ENCODE measurements at regions not wholly inside any gene's neighbourhood (a gene's known extent, or its start where the extent isn't known, plus 50 kb on each side); places are given as distances from the start of the nearest gene placed in this dataset.

GRCh38 chr6:157772820-157773219 is 50.2 kb upstream of the SNX9 start:
- no peaks in the 10 kb centered on the region for H3K9me3 ChIP-seq (ENCODE audit: low read depth, low read length, poor library complexity, severe bottlenecking)
- intact Hi-C loops (cut with micrococcal nuclease; ENCODE audit: unreplicated experiment) = no loop called here
- no peaks in the 10 kb centered on the region for H3K36me3 ChIP-seq (ENCODE audit: insufficient read depth, low read length, poor library complexity, severe bottlenecking)
- H3K27me3 ChIP-seq (replicated peaks; ENCODE audit: insufficient read depth, low read depth, low read length, poor library complexity) = no peaks in the 10 kb centered on the region
- ChIA-PET POLR2A (ENCODE audit: low non-redundant PET) (no interaction called here), CTCF (no interaction called here)
- H3K4me3 ChIP-seq (ENCODE audit: low read depth, low read length, poor library complexity, severe bottlenecking) = no peak overlapping the region
- no peaks in the 10 kb centered on the region for H3K4me1 ChIP-seq (ENCODE audit: insufficient read depth, low read length, poor library complexity, severe bottlenecking)
- TF ChIP-seq EZH2 (IDR thresholded peaks at IDR 0.05; ENCODE audit: borderline replicate concordance, low read depth, low read length, poor library complexity, severe bottlenecking) = no peak
- no peak for TF ChIP-seq CTCF (conservative IDR thresholded peaks at IDR 0.05; ENCODE audit: low read depth, low read length)
- no TSS peak for BruUV-seq (replicated peaks)
- no peak for DNase-seq (ENCODE audit: low spot score)
- no peak overlapping the region for H3K27ac ChIP-seq (ENCODE audit: low read depth, low read length, poor library complexity, severe bottlenecking)
